ENCODE measurements at regions not wholly inside any gene's neighbourhood (a gene's known extent, or its start where the extent isn't known, plus 50 kb on each side); places are given as distances from the start of the nearest gene placed in this dataset.

- no peak overlapping the region for H3K27ac ChIP-seq
- DNase-seq (no peak), ATAC-seq (no peak)
- intact Hi-C loops (cut with DNase I), result no loop called here
- TF ChIP-seq CTCF (IDR thresholded peaks at IDR 0.05), result no peak
- H3K9me3 ChIP-seq, result peaks cover 0 to 7% of the 10 kb centered on the region in 2 donors
- no peaks in the 10 kb centered on the region for H3K27me3 ChIP-seq
- no peaks in the 10 kb centered on the region for H3K36me3 ChIP-seq
- H3K4me3 ChIP-seq, result no peak overlapping the region
- H3K4me1 ChIP-seq, result no peaks in the 10 kb centered on the region
Observed at GRCh38 chr7:109226699-109227098, 657.0 kb downstream of the DNAJB9 start.

- DNase-seq, result no peak
- H3K36me3 ChIP-seq, result no peaks in the 10 kb centered on the region
- peaks cover 0 to 13% of the 10 kb centered on the region in 2 donors for H3K9me3 ChIP-seq
- no peak for ATAC-seq
- H3K27me3 ChIP-seq, result no peaks in the 10 kb centered on the region
- intact Hi-C loops (cut with DNase I), result no loop called here
- no peaks in the 10 kb centered on the region for H3K4me1 ChIP-seq
- TF ChIP-seq CTCF (IDR thresholded peaks at IDR 0.05), result no peak
- H3K4me3 ChIP-seq, result no peak overlapping the region
- H3K27ac ChIP-seq, result no peak overlapping the region
Observed at GRCh38 chr7:109235316-109235715, 665.6 kb downstream of the DNAJB9 start.

- Histone ChIP-seq H3K9me3 (peaks cover 0 to 3% of the 10 kb centered on the region in 2 donors), H3K36me3 (no peaks in the 10 kb centered on the region), H3K27ac (no peak overlapping the region), H3K4me3 (no peak overlapping the region), H3K4me1 (no peaks in the 10 kb centered on the region), H3K27me3 (no peaks in the 10 kb centered on the region)
- DNase-seq (peak in 3 of 4 donors; percentile 1 to 34 (median 6)), ATAC-seq (peak; percentile 69)
- intact Hi-C loops (cut with DNase I), result no loop called here
- TF ChIP-seq CTCF (IDR thresholded peaks at IDR 0.05), result no peak
Observed at GRCh38 chr7:109246330-109247077, 676.8 kb downstream of the DNAJB9 start.

- intact Hi-C loops (cut with DNase I), result no loop called here
- no peak for TF ChIP-seq CTCF (IDR thresholded peaks at IDR 0.05)
- H3K27me3 ChIP-seq, result no peaks in the 10 kb centered on the region
- no peak overlapping the region for H3K27ac ChIP-seq
- H3K4me1 ChIP-seq, result no peaks in the 10 kb centered on the region
- H3K4me3 ChIP-seq, result no peak overlapping the region
- no peaks in the 10 kb centered on the region for H3K9me3 ChIP-seq
- ATAC-seq (no peak), DNase-seq (no peak)
- no peaks in the 10 kb centered on the region for H3K36me3 ChIP-seq
Observed at GRCh38 chr7:109256762-109257560, 687.3 kb downstream of the DNAJB9 start.

GRCh38 chr7:109259151-109259550, 689.5 kb downstream of the DNAJB9 start:
- ATAC-seq (peak; percentile 57), DNase-seq (no peak)
- Histone ChIP-seq H3K4me1 (no peaks in the 10 kb centered on the region), H3K27me3 (no peaks in the 10 kb centered on the region), H3K36me3 (no peaks in the 10 kb centered on the region), H3K9me3 (no peaks in the 10 kb centered on the region), H3K27ac (no peak overlapping the region), H3K4me3 (no peak overlapping the region)
- TF ChIP-seq CTCF (IDR thresholded peaks at IDR 0.05), result no peak
- intact Hi-C loops (cut with DNase I), result no loop called here
